ENCODE measurements at regions not wholly inside any gene's neighbourhood (a gene's known extent, or its start where the extent isn't known, plus 50 kb on each side); places are given as distances from the start of the nearest gene placed in this dataset.

GRCh38 chr1:239603530-239603929, 217.2 kb downstream of the CHRM3 start:
- no peak for DNase-seq

GRCh38 chr1:239606850-239607400, 220.6 kb downstream of the CHRM3 start:
- DNase-seq: no peak

DNA sequence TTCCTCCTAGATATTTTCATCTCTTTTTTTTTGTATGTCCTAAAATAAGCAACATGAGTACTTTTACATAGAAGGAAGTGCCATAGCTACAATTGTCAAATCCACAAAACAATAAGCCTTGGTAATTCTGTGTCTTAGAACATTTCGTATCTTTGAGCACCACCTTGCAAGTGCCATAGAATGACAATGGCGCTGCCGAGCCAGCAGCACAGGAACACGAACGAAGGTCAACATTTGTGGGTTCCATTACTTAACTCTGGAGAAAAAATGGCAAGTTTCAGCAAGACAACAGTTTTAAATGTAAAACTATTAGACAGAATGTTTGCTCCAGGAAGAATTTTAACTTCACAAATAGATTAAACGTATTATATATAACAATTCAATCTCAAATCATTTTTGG, 222.1 kb downstream of the CHRM3 start:
- DNase-seq: no peak

DNA sequence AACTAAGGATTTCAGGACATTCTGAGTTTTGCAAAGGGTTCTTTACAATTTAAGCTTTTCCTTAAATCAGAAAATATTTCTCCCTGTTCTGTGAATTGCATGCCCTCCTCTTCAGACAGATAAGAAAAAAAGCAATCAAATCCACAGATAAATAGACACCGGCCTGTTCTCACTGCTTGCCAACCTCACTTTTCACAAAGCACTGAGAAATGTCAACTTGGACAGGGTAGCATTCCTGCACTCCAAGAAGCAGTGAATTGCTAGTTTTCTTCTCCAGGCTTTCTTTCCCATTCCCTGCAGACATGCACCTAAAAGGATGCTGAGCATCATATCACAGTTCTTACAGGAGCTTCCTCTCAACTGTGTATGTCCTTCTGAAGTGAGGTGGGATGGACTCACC, 226.0 kb downstream of the CHRM3 start:
- no peak for DNase-seq

GRCh38 chr1:239616673-239617072, 230.3 kb downstream of the CHRM3 start:
- DNase-seq: no peak

DNA sequence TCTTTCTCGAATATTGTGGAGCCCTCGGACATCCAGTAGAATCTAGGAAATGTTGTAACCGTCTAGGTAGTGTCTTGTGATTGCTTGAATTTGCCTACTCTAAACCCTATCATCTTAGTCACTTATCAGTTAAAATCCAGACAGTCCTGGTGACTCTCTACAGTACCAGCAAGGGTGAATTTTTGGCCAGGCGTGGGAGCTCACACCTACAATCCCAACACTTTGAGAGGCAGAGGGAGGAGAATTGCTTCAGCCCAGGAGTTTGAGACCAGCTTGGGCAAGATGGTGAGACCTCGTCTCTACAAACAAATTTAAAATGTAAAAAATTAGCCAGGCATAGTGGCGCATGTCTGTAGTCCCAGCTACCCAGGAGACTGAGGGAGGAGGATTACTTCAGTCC, 230.9 kb downstream of the CHRM3 start:
- DNase-seq: no peak

- DNase-seq: no peak
These were observed 231.4 kb downstream of the CHRM3 start for GRCh38 chr1:239617731-239618130.

DNA sequence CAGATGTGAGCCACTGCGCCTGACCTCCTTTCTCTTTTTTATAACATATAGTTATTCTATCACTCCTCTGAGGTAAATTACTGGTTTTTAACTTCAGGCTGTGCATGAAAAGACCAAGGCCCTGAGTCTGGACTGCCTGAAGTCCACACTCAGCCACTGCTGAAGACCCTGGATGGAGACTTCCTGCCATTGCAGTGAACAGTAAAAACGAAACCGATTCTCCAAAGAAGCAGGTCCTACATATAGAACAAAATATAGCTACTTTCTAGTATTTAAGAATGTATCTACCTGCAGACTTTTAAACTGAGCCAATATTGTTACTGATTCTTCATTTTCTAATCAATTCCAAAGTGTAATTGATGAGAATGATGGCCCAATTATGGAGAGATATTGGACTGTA, 232.8 kb downstream of the CHRM3 start:
- no peak for DNase-seq

GRCh38 chr1:239630767-239631166, 244.4 kb downstream of the CHRM3 start:
- no peak for DNase-seq

- DNase-seq: no peak
These were observed 247.1 kb downstream of the CHRM3 start for GRCh38 chr1:239633432-239633831.

DNA sequence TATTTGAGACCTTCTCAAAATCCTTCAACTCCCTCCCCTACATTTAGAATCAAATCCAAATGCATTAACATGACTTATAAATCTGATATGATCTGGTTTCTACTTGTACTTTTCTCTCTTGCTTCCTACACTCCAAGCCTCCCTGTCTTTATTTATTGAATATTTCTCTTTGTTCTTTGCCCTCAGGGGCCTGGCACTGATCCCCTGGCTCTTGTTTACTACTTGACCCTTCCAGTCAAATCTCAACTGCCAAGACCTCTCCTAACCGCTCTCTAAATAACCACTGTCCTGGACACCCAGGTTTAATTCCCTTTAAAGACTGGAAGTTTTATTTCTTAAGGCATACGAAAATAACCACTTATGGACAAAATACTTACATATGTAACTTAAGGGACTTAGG, 248.9 kb downstream of the CHRM3 start:
- DNase-seq: no peak

DNA sequence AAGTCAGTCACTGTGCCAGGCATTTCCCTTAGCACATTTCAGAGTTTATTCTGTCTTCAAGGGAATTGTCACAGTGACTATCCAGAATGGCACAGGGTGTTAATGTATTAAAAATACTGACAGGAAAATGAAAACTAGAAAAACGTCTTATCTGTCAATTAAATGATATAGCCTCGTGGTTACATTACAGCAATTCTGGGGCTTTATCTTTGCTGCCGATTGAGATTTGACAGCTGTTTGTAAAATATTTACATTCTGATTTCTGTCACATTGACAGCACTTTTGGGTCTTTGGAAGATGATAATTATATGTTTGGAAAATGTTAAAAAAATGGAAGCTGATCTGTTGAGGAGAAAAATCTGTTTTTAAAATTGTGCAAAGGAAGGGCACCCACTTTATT, 250.0 kb downstream of the CHRM3 start:
- no peak for DNase-seq

GRCh38 chr1:239644604-239645003, 258.2 kb downstream of the CHRM3 start:
- DNase-seq: no peak

- no peak for DNase-seq
These were observed 260.7 kb downstream of the CHRM3 start for GRCh38 chr1:239647045-239647444.

DNA sequence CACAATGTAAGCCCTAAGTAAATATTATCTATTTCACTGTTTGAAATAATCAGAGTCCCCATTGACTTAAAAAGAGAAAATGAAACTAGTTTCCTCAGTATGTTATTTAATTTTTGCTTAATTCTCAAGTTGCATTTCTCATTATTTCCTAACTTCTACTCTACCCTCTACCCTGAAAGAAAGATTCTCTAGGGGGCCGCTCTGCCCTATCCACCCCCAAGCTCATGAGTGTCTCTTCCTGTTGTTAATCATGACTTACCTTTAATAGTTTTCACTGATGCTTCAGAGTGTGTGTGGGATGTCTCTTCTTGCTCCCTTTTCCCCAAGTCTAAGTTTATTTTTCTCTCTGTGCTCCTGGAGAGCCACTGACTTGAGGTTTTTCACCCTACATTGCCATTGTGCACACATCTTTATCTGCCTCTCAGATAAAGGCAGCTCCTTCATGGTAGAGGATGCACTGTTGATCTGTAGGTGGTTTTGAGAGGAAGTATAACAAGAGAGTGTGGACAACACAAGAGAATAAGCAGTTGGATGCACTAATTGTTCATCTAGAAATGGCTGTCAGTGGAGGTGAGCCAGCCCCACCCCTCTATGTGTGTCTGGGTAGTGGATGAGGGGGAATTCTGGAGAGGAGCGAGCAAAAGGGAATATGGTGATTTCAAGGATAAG, 261.7 kb downstream of the CHRM3 start:
- no peak for DNase-seq

GRCh38 chr1:239655023-239655422, 268.7 kb downstream of the CHRM3 start:
- DNase-seq: no peak

DNA sequence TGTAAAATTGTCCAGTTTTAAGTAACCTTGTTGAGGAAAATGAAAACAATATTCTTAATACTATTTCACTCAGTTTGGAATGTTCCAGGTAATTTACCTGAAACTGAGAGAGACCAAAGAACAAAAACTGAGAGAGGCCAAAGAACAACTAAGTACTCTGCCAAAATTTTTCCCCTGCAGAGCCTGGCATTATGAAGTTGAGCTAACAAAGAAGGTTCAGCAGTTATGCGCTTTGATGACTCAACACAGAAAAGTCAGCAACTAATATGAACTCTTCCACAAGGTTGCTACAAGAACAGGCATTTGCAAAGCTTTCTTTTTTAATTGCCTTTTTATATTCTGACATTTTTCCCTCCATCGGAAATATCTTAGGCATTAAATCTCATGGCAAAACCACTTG, 270.9 kb downstream of the CHRM3 start:
- no peak for DNase-seq

GRCh38 chr1:239662950-239663349, 276.6 kb downstream of the CHRM3 start:
- DNase-seq: no peak

GRCh38 chr1:239672256-239672655, 285.9 kb downstream of the CHRM3 start:
- DNase-seq: no peak

GRCh38 chr1:239675735-239676134, 289.4 kb downstream of the CHRM3 start:
- DNase-seq: no peak

DNA sequence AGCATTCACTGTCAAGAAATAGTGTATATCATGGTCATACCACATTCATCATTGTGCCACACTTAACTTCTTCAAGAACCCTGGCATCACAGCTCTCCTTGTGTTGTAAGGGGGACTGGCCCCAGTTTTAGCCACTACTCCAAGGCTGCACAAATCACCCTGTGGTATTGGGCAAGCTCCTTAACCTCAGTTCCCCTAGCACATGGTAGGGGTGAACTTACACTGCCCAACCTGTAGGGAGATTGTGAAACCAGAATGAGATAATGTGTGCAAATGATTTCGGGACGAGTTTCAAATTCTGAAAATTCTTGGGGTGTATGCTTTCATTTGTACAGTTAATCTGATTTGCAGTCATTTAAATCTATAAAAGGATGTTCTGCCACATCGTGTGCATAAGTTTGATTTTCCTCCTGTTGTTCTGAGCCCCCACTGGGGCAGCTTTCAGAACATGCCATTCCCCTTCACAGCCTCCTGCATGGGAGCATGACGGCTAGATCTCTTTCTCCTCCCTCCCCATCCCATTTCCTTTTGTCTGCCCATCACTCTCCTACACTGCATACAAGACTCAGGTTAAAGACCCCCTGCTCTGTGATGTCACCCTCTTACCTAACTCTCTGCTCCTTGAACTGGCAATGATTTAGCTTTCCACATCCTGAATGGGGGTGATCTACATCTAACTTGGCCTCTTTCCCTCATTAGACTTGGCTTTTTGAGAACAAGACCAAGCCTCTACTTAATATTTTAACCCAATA, 290.3 kb downstream of the CHRM3 start:
- DNase-seq: no peak

- no peak for DNase-seq
These were observed 291.0 kb downstream of the CHRM3 start for GRCh38 chr1:239677362-239677761.

GRCh38 chr1:239678181-239678580, 291.8 kb downstream of the CHRM3 start:
- DNase-seq: no peak

- DNase-seq: peak in 1 of 2 experiments; percentile 18
These were observed 295.7 kb downstream of the CHRM3 start for GRCh38 chr1:239682046-239682445.

Measured in NCI-H2081 (cell line).